Testis (tissue), 2 donors: ENCODE measurements at regions not wholly inside any gene's neighbourhood (a gene's known extent, or its start where the extent isn't known, plus 50 kb on each side); places are given as distances from the start of the nearest gene placed in this dataset.

ENCODE experiments used
- DNase-seq: peaks from one replicate; pipeline ENCODE4 v3.0.0-alpha.2; 2019
- H3K27ac ChIP-seq, 2 donors: fragments of 200-600 bp; sonication (generic); one replicate each; pipeline ENCODE4 v1.5.1; 2019
- H3K27me3 ChIP-seq: fragments of 200-600 bp; sonication (generic); one replicate; pipeline ENCODE4 v1.5.1; 2019
- H3K36me3 ChIP-seq: fragments of 200-600 bp; sonication (generic); one replicate; pipeline ENCODE4 v1.5.1; 2017; ENCODE audit warnings: low read depth; ENCODE audit errors: missing control alignments
- H3K4me1 ChIP-seq: fragments of 200-600 bp; sonication (generic); one replicate; pipeline ENCODE4 v1.5.1; 2019
- H3K4me3 ChIP-seq, 2 donors: fragments of 200-600 bp; sonication (generic); one replicate each; pipeline ENCODE4 v1.5.1; 2017 to 2019
- H3K9me3 ChIP-seq: fragments of 200-600 bp; sonication (generic); one replicate; pipeline ENCODE4 v1.5.1; 2017
- POLR2A ChIP-seq: fragments of 450-650 bp; IDR thresholded peaks from one replicate; pipeline ENCODE4 v1.6.1; 2017; ENCODE audit warnings: antibody characterized with exemption, mild to moderate bottlenecking, moderate library complexity
- WGBS, 2 donors: methylation state at CpG; one replicate each; pipeline ENCODE4 v1.1.5; 2018; 5-methylcytosine and 5-hydroxymethylcytosine counted together
- intact Hi-C: fragments of 100-400 bp; cut with DNase I; formaldehyde crosslinking; loops from one replicate; pipeline ENCODE4 v1.15.1; 2023; ENCODE audit warnings: low total_unique reads
- TF ChIP-seq, protein P1 (sequence below), 3 experiments: fragments of 450-650 bp in 2 of 3; fragments of 200-600 bp in 1 of 3; sonication (generic) in 1 of 3; IDR thresholded peaks; one replicate each; pipeline ENCODE4 v1.5.1; 2016 to 2019; ENCODE audit warnings: antibody characterized with exemption in 3 of 3, mild to moderate bottlenecking in 2 of 3, moderate library complexity in 1 of 3

DNA sequence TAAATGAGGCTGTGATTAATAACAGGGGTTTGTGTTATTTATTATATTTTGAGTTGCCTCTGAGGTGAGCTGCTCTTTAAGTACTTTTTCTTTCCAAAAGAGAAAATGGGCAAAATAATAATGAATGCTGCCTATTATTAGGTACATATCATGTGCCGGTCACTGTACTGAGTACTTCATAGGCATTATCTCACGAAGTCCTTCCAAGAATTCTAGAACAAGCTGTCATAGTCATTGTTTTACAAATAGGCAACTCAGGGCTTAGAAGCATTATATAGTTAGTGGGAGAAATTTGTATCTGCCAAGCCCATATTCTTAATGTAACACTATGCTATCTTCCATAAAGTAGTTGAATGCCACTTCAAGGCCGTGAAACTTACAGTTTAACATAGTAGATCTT lies 628.7 kb downstream of the CCDC171 start:
- no peaks in the 10 kb centered on the region for H3K27me3 ChIP-seq
- no peaks in the 10 kb centered on the region for H3K4me1 ChIP-seq
- peak overlapping the region in 1 of 2 donors; percentile 43 for H3K27ac ChIP-seq
- intact Hi-C loops = no loop called here
- no peak overlapping the region for H3K4me3 ChIP-seq
- TF ChIP-seq POLR2A = no peak
- TF ChIP-seq, protein P1, sequence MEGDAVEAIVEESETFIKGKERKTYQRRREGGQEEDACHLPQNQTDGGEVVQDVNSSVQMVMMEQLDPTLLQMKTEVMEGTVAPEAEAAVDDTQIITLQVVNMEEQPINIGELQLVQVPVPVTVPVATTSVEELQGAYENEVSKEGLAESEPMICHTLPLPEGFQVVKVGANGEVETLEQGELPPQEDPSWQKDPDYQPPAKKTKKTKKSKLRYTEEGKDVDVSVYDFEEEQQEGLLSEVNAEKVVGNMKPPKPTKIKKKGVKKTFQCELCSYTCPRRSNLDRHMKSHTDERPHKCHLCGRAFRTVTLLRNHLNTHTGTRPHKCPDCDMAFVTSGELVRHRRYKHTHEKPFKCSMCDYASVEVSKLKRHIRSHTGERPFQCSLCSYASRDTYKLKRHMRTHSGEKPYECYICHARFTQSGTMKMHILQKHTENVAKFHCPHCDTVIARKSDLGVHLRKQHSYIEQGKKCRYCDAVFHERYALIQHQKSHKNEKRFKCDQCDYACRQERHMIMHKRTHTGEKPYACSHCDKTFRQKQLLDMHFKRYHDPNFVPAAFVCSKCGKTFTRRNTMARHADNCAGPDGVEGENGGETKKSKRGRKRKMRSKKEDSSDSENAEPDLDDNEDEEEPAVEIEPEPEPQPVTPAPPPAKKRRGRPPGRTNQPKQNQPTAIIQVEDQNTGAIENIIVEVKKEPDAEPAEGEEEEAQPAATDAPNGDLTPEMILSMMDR (IDR thresholded peaks at IDR 0.05) = no peak
- H3K36me3 ChIP-seq = no peaks in the 10 kb centered on the region
- no peak for DNase-seq
- no peaks in the 10 kb centered on the region for H3K9me3 ChIP-seq
- 41 to 67% methylated on average over 3 of the region's 3 CpGs for WGBS, 2 donors

DNA sequence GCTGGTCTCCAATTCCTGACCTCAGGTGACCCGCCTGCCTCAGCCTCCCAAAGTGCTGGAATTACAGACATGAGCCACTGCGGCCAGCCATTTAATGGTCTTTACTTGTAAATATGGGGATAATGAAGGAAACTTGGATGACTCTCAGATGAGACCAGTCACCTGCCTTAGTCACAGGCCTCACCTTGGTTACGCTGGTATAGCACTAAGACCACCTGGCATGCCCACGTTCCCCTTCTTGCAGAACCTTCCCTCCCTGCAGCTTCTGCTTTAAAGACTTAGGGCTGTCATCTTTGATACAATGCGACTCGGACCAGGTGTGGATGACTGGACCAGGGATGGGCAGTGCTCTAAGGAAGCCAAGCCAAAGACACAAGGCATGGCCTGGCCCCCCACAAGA lies 629.9 kb downstream of the CCDC171 start:
- Histone ChIP-seq H3K27ac (no peak overlapping the region), H3K4me3 (no peak overlapping the region), H3K4me1 (no peaks in the 10 kb centered on the region), H3K36me3 (no peaks in the 10 kb centered on the region), H3K27me3 (no peaks in the 10 kb centered on the region), H3K9me3 (no peaks in the 10 kb centered on the region)
- no peak for DNase-seq
- TF ChIP-seq, protein P1 (IDR thresholded peaks at IDR 0.05) = no peak
- TF ChIP-seq POLR2A = no peak
- intact Hi-C loops = no loop called here
- WGBS, 2 donors = 97% methylated on average over 6 of the region's 6 CpGs

DNA sequence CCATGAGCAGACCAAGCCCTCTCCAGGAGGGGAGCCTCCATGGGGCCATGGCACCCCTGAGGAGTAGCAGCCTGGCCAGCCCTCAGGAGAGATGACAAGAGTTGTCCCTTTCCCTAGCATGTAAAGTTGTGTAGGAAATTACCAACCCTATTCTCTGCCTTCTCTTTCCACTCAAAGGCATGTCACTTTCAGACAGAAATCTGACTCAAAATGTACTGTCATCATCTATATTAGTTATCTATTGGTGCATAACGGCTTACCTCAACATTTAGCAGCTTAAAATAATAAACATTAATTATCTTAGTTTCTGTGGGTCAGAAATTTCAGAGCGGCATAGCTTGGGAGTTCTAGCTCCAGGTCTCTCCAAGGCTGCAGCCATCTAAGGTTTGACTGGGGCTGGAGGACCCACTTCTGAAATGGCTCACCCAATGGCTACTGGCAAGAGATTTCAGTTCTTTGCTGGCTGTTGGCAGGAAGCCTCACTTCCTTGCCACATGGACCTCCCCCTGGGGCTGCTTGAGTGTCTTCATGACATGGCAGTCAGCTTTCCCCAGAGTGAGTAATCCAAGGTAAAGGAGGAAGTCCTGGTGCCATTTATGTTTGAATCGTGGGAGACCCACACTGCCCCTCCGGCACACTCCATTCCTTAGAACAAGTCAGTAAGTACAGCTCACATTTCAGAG lies 632.3 kb downstream of the CCDC171 start:
- H3K36me3 ChIP-seq = no peaks in the 10 kb centered on the region
- no peak for DNase-seq
- no peaks in the 10 kb centered on the region for H3K4me1 ChIP-seq
- TF ChIP-seq, protein P1 (IDR thresholded peaks at IDR 0.05) = no peak
- no peak for TF ChIP-seq POLR2A
- no peaks in the 10 kb centered on the region for H3K27me3 ChIP-seq
- no peak overlapping the region for H3K4me3 ChIP-seq
- intact Hi-C loops = no loop called here
- WGBS, 2 donors = 89 to 95% methylated on average over 4 of the region's 4 CpGs
- H3K27ac ChIP-seq = no peak overlapping the region
- no peaks in the 10 kb centered on the region for H3K9me3 ChIP-seq

DNA sequence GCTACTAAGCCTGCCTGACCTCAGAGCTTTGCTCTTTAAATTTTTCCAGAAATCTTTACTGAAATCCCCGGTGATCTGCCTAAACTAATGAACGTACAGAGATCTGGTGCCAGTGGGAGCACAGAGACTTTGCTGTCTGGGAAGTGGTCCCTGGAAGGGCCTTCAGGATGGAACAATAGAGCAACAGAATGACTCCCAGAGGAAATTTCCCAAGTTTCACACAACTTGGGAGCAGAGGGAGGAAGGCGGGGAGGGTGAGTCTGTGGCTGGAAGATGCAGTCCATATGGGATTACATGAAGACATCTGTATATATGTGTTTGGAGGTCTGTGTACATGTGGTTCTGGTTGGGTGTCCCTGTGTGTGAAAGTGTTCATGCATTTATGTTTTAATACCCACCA lies 638.3 kb downstream of the CCDC171 start:
- H3K9me3 ChIP-seq = no peaks in the 10 kb centered on the region
- DNase-seq = no peak
- no peaks in the 10 kb centered on the region for H3K27me3 ChIP-seq
- intact Hi-C loops = no loop called here
- no peak overlapping the region for H3K27ac ChIP-seq
- TF ChIP-seq, protein P1 (IDR thresholded peaks at IDR 0.05) = no peak
- no peak for TF ChIP-seq POLR2A
- H3K4me3 ChIP-seq = no peak overlapping the region
- WGBS, 2 donors = 76 to 79% methylated on average over 3 of the region's 3 CpGs
- peaks cover 9% of the 10 kb centered on the region for H3K4me1 ChIP-seq
- no peaks in the 10 kb centered on the region for H3K36me3 ChIP-seq
